GM23338 (cell line): ENCODE measurements at regions not wholly inside any gene's neighbourhood (a gene's known extent, or its start where the extent isn't known, plus 50 kb on each side); places are given as distances from the start of the nearest gene placed in this dataset.

Experiments used
- ATAC-seq: fragments of 200-7000 bp; cut with Tn5 transposase; 3 replicates; pipeline ENCODE4 v1.9.1; 2020
- DNase-seq: peaks from one replicate; pipeline ENCODE4 v3.0.0-alpha.2; 2015; ENCODE audit warnings: low spot score
- H2AFZ ChIP-seq: fragments of 200-600 bp; sonication (generic); 2 replicates; pipeline ENCODE4 v1.8.0; 2016; ENCODE audit warnings: antibody characterized with exemption, mild to moderate bottlenecking, moderate library complexity
- H3F3A ChIP-seq: fragments of 200-600 bp; sonication (generic); replicated peaks from 2 replicates; pipeline ENCODE4 v1.8.0; 2017; ENCODE audit warnings: antibody characterized with exemption, mixed run types, low read depth
- H3K27ac ChIP-seq: fragments of 200-600 bp; sonication (generic); 2 replicates; pipeline ENCODE4 v1.6.1; 2016; ENCODE audit warnings: low read depth
- H3K27me3 ChIP-seq: fragments of 200-600 bp; sonication (generic); 2 replicates; pipeline ENCODE4 v1.8.0; 2016; ENCODE audit warnings: mild to moderate bottlenecking, mixed run types, moderate library complexity; ENCODE audit not compliant: insufficient read depth
- H3K36me3 ChIP-seq: fragments of 200-600 bp; sonication (generic); 2 replicates; pipeline ENCODE4 v1.8.0; 2016; ENCODE audit warnings: mild to moderate bottlenecking; ENCODE audit not compliant: insufficient read depth
- H3K4me1 ChIP-seq: fragments of 200-600 bp; sonication (generic); 2 replicates; pipeline ENCODE4 v1.8.0; 2016; ENCODE audit warnings: mild to moderate bottlenecking, moderate library complexity; ENCODE audit not compliant: insufficient read depth
- H3K4me2 ChIP-seq: fragments of 200-600 bp; sonication (generic); 2 replicates; pipeline ENCODE4 v1.7.1; 2017; ENCODE audit warnings: mixed run types
- H3K4me3 ChIP-seq: fragments of 200-600 bp; sonication (generic); 2 replicates; pipeline ENCODE4 v1.6.1; 2016; ENCODE audit warnings: mixed run types
- H3K79me2 ChIP-seq: fragments of 200-600 bp; sonication (generic); replicated peaks from 2 replicates; pipeline ENCODE4 v1.8.0; 2017; ENCODE audit warnings: mild to moderate bottlenecking; ENCODE audit not compliant: insufficient read depth
- H3K9me2 ChIP-seq: fragments of 200-600 bp; sonication (generic); 2 replicates; pipeline ENCODE4 v1.8.0; 2017; ENCODE audit not compliant: insufficient read depth
- H4K20me1 ChIP-seq: fragments of 200-600 bp; sonication (generic); replicated peaks from 2 replicates; pipeline ENCODE4 v1.8.0; 2017; ENCODE audit warnings: mild to moderate bottlenecking; ENCODE audit not compliant: insufficient read depth
- H3K27ac Mint-ChIP-seq: 2 replicates; pipeline ENCODE4 v1.8.0; 2020; ENCODE audit warnings: inconsistent platforms, mild to moderate bottlenecking, moderate library complexity, mixed read lengths
- H3K27me3 Mint-ChIP-seq: 3 replicates; pipeline ENCODE4 v1.8.0; 2022; ENCODE audit warnings: low read depth, mild to moderate bottlenecking, moderate library complexity, mixed read lengths, inconsistent platforms; ENCODE audit not compliant: insufficient read depth, poor library complexity
- H3K36me3 Mint-ChIP-seq: 3 replicates; pipeline ENCODE4 v1.8.0; 2021; ENCODE audit warnings: low read depth, mild to moderate bottlenecking, inconsistent platforms, moderate library complexity, mixed read lengths
- H3K4me1 Mint-ChIP-seq: 3 replicates; pipeline ENCODE4 v1.8.0; 2020; ENCODE audit warnings: mild to moderate bottlenecking, inconsistent platforms, mixed read lengths
- H3K4me3 Mint-ChIP-seq: 3 replicates; pipeline ENCODE4 v1.8.0; 2021; ENCODE audit warnings: moderate library complexity, mild to moderate bottlenecking, inconsistent platforms, mixed read lengths
- H3K9me3 Mint-ChIP-seq: 3 replicates; pipeline ENCODE4 v1.8.0; 2020; ENCODE audit warnings: moderate library complexity, mild to moderate bottlenecking, inconsistent platforms, mixed read lengths
- CTCF ChIP-seq, 2 experiments: fragments of 200-600 bp in 1 of 2; sonication (generic) in 1 of 2; conservative IDR thresholded peaks; 2 replicates each; pipeline versions ENCODE4 v1.5.1 to v1.6.1; 2016 to 2017; ENCODE audit warnings: antibody characterized with exemption in 2 of 2, low read depth in 2 of 2, mild to moderate bottlenecking in 2 of 2, moderate library complexity in 1 of 2
- ZNF462 ChIP-seq: fragments of 250-450 bp; sonication (Bioruptor Pico); IDR thresholded peaks from 2 replicates; pipeline ENCODE4 v1.5.0; 2020; ENCODE audit warnings: mild to moderate bottlenecking, moderate library complexity

- no peak for TF ChIP-seq ZNF462 (CRISPR knock-in tag)
These were observed 648.2 kb downstream of the MAT2B start (continued) for GRCh38 chr5:164153469-164154172.

- H3K9me2 ChIP-seq: no peaks in the 10 kb centered on the region
- no peak overlapping the region for H3K4me3 ChIP-seq
- DNase-seq (no peak), ATAC-seq (no peak)
- H2AFZ ChIP-seq: peak overlapping the region; percentile 19; the same call in 1 of the 2 replicates
- no peaks in the 10 kb centered on the region for H3K27me3 ChIP-seq
- Mint-ChIP-seq H3K9me3 (no peaks in the 10 kb centered on the region), H3K4me1 (peaks cover 2% of the 10 kb centered on the region), H3K27me3 (no peaks in the 10 kb centered on the region), H3K4me3 (no peak overlapping the region), H3K36me3 (no peaks in the 10 kb centered on the region), H3K27ac (no peak overlapping the region)
- TF ChIP-seq CTCF (conservative IDR thresholded peaks at IDR 0.05; ENCODE audit: low read depth in 2 of 2): no peak
- H3K4me2 ChIP-seq: no peak overlapping the region
- no peaks in the 10 kb centered on the region for H3F3A ChIP-seq
- no peak overlapping the region for H3K27ac ChIP-seq
- no peaks in the 10 kb centered on the region for H3K79me2 ChIP-seq
- H4K20me1 ChIP-seq: no peaks in the 10 kb centered on the region
- H3K4me1 ChIP-seq: no peaks in the 10 kb centered on the region
- no peaks in the 10 kb centered on the region for H3K36me3 ChIP-seq
These were observed 665.4 kb downstream of the MAT2B start for GRCh38 chr5:164170814-164171213.
